ENCODE measurements at regions not wholly inside any gene's neighbourhood (a gene's known extent, or its start where the extent isn't known, plus 50 kb on each side); places are given as distances from the start of the nearest gene placed in this dataset.

DNA sequence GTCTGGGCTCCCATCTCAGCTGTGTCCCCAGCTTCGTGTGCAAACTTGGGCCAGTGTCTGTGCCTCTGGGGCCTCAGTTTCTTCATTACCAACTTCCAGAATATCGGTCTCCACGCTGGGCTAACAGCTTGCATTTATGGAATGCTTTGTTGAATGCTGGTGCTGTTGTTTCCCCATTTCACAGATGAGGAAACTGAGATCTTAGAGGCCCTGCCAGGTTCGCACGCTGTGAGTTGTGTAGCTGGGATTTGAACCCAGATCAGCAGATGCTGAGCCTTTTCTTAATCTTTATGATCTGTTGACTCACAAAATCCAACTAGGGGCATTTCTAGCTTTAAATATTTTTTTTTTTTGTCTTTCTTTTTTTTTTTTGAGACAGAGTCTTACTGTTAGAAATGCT, 101.5 kb upstream of the STX18 start:
- Histone ChIP-seq H3K36me3 (no peaks in the 10 kb centered on the region), H3K27ac (no peak overlapping the region), H3K27me3 (no peaks in the 10 kb centered on the region), H3K9me3 (no peaks in the 10 kb centered on the region), H3K4me1 (no peaks in the 10 kb centered on the region), H3K4me3 (no peak overlapping the region)
- no peak for DNase-seq
- intact Hi-C loops (cut with DNase I; ENCODE audit: low total_unique reads) = no loop called here
- TF ChIP-seq, protein P1, sequence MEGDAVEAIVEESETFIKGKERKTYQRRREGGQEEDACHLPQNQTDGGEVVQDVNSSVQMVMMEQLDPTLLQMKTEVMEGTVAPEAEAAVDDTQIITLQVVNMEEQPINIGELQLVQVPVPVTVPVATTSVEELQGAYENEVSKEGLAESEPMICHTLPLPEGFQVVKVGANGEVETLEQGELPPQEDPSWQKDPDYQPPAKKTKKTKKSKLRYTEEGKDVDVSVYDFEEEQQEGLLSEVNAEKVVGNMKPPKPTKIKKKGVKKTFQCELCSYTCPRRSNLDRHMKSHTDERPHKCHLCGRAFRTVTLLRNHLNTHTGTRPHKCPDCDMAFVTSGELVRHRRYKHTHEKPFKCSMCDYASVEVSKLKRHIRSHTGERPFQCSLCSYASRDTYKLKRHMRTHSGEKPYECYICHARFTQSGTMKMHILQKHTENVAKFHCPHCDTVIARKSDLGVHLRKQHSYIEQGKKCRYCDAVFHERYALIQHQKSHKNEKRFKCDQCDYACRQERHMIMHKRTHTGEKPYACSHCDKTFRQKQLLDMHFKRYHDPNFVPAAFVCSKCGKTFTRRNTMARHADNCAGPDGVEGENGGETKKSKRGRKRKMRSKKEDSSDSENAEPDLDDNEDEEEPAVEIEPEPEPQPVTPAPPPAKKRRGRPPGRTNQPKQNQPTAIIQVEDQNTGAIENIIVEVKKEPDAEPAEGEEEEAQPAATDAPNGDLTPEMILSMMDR (IDR thresholded peaks at IDR 0.05) = no peak

DNA sequence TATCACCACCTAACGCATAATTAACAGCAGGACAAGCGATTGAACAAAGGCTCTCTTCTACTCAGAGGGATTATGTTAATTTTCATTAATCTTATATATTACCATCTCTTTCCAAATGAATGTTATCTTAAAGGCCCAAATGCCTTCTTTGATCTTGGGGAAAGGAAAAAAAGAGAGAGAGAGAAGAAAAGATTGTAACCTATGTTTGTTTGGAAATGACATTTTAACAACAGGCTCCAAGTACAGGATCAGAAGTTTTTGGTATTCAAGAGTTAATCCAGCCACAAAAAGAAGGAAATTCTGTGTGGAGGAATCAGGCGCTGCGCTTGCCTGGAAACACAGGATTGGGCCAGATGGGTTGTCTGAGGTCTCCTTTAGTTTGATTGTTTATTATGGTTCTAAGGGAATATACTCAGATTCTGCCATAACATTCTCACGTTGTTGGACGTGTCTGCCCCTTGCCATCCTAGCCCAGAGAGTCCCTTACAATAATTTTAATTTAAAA, 100.7 kb upstream of the STX18 start:
- TF ChIP-seq, protein P1 (IDR thresholded peaks at IDR 0.05) = no peak
- Histone ChIP-seq H3K27me3 (no peaks in the 10 kb centered on the region), H3K4me3 (no peak overlapping the region), H3K4me1 (no peaks in the 10 kb centered on the region), H3K36me3 (no peaks in the 10 kb centered on the region), H3K27ac (no peak overlapping the region), H3K9me3 (no peaks in the 10 kb centered on the region)
- DNase-seq = no peak
- intact Hi-C loops (cut with DNase I; ENCODE audit: low total_unique reads) = no loop called here

DNA sequence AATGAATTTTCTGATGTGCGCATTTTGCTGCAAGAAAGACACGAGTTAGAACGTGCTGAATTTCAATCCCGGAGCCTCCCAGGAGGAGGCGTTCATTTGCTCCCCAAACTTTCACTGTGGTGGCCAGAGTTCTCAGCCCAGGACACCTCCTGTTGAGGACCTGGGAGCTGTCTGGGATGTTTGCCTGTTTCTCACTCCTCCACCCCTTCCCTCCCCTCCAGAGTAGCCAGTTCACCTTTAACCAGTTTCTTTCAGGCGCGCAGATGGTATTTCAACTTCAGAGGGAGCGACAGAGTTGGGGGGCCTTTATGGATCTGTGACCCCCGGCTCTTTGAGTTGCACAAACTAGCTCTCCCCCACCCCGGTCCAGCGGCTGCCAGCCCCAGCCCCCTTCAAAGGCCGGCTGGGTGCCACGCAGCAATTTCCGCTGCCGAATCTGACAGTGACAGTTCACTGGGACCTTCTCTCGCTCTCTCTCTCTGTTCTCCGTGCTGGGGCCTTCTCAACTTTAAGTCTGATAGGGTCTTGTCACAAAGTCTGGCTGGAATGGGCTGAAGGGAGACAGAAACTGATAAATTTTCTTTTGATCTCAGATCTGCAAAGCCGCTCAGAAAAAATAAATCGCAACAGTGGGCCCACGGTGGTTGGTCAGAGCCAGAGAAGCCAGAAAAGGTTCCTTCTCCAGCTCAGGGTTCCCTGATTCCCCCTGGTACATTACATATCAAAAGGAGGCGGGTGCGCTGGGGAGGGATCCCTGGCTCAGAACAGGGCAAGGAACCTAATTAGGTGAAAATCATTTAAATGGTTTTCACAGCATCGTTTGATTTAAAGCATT, 100.0 kb upstream of the STX18 start:
- H3K27me3 ChIP-seq = no peaks in the 10 kb centered on the region
- no peaks in the 10 kb centered on the region for H3K36me3 ChIP-seq
- TF ChIP-seq, protein P1 (IDR thresholded peaks at IDR 0.05) = no peak
- intact Hi-C loops (cut with DNase I; ENCODE audit: low total_unique reads) = no loop called here
- no peak overlapping the region for H3K27ac ChIP-seq
- no peak for DNase-seq
- H3K9me3 ChIP-seq = no peaks in the 10 kb centered on the region
- no peaks in the 10 kb centered on the region for H3K4me1 ChIP-seq
- H3K4me3 ChIP-seq = no peak overlapping the region

DNA sequence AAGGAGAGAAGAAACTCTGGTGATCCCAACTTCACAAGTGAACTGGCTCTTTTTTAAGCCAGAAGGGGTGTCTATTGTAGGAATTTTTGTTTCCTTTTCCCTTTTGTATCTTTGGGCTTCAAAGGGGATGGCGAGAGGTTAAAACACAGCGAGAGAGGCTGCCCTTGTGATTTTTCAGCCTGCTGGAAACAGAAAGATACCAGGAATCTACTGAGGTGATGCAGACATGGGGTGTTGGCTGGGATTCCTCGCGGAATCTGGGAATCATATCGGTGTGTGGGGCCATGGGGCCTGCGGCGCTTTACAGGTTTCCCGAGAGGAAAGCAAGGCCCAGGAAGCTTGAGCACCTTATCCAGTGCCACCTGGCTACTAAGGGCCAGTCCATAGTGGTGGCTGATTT, 99.4 kb upstream of the STX18 start:
- Histone ChIP-seq H3K27me3 (no peaks in the 10 kb centered on the region), H3K9me3 (no peaks in the 10 kb centered on the region), H3K36me3 (no peaks in the 10 kb centered on the region), H3K4me3 (no peak overlapping the region), H3K27ac (no peak overlapping the region), H3K4me1 (no peaks in the 10 kb centered on the region)
- intact Hi-C loops (cut with DNase I; ENCODE audit: low total_unique reads) = no loop called here
- no peak for DNase-seq
- TF ChIP-seq, protein P1 (IDR thresholded peaks at IDR 0.05) = no peak

DNA sequence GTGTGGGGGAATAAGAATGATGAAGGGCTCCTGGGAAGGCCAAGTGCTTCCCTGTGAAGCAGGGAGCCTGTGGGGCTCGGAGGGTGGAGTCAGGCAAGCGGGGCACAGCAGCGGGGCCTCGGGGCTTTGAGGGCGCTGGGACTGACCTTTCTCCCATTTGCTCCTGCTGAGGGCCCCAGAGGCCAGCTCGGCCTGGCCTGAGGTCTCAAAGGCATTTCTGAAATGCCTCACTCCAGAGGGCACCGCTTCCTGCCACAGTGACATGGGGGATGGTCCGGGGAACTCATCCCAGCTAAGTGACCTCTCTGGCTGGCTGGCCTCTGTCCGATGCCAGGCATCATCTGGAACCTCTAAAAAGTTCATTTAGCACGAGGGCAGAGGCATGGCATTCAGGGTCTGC, 98.8 kb upstream of the STX18 start:
- TF ChIP-seq, protein P1 (IDR thresholded peaks at IDR 0.05) = no peak
- H3K4me1 ChIP-seq = no peaks in the 10 kb centered on the region
- H3K27ac ChIP-seq = no peak overlapping the region
- H3K4me3 ChIP-seq = no peak overlapping the region
- H3K27me3 ChIP-seq = no peaks in the 10 kb centered on the region
- H3K9me3 ChIP-seq = no peaks in the 10 kb centered on the region
- no peak for DNase-seq
- no peaks in the 10 kb centered on the region for H3K36me3 ChIP-seq
- intact Hi-C loops (cut with DNase I; ENCODE audit: low total_unique reads) = no loop called here
